GM10266 (cell line): ENCODE measurements at regions not wholly inside any gene's neighbourhood (a gene's known extent, or its start where the extent isn't known, plus 50 kb on each side); places are given as distances from the start of the nearest gene placed in this dataset.

Experiments used
- DNase-seq: peaks from one replicate; pipeline ENCODE4 v3.0.0; 2012; ENCODE audit errors: extremely low spot score
- CTCF ChIP-seq: IDR thresholded peaks from 2 replicates; pipeline ENCODE4 v1.5.1; 2012; ENCODE audit warnings: mild to moderate bottlenecking, low read depth; ENCODE audit not compliant: control insufficient read depth, insufficient read depth; ENCODE audit errors: missing control alignments

GRCh38 chr20:10752206-10752605 lies 78.4 kb upstream of the JAG1 start:
- TF ChIP-seq CTCF = no peak
- no peak for DNase-seq

- no peak for TF ChIP-seq CTCF
- no peak for DNase-seq
Measured at GRCh38 chr20:10754824-10755223, 81.0 kb upstream of the JAG1 start.

GRCh38 chr20:10758446-10758845 lies 84.6 kb upstream of the JAG1 start:
- DNase-seq = no peak
- TF ChIP-seq CTCF = no peak

GRCh38 chr20:10761232-10761631 lies 87.4 kb upstream of the JAG1 start:
- DNase-seq = no peak
- TF ChIP-seq CTCF = no peak

GRCh38 chr20:10761786-10762185 lies 88.0 kb upstream of the JAG1 start:
- DNase-seq = no peak
- no peak for TF ChIP-seq CTCF

GRCh38 chr20:10762216-10762615 lies 88.4 kb upstream of the JAG1 start:
- no peak for TF ChIP-seq CTCF

GRCh38 chr20:10763112-10763511 lies 89.3 kb upstream of the JAG1 start:
- DNase-seq = no peak
- TF ChIP-seq CTCF = no peak

More at GRCh38 chr20:10762216-10762615, 88.4 kb upstream of the JAG1 start:
- DNase-seq = no peak

GRCh38 chr20:10769700-10770099 lies 95.9 kb upstream of the JAG1 start:
- no peak for DNase-seq
- TF ChIP-seq CTCF = no peak
